ENCODE measurements at regions not wholly inside any gene's neighbourhood (a gene's known extent, or its start where the extent isn't known, plus 50 kb on each side); places are given as distances from the start of the nearest gene placed in this dataset.
"Not testable (repeated sequence)": the region's sequence is repeated elsewhere in the genome, so short reads cannot be mapped to it uniquely, and the experiment has no call there.

DNA sequence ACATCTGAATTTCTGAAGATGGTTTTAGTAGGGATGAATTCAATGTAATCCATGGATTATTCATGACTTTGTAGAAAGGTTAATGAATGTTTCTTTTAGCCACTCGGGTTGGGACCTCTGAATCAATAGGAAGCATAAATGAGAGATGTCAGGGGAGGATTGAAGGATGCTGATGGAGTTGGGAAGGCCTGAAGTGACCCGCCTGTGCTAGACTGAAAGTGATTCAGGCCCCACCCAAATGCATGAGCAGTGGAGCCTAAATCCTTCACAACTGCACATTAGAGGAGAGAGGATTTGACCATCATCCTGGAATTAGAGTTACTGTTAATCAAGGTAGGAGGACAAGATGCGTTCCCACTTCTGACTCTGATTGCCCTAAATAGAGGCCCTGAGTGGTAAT is 162.2 kb upstream of the PTPN20 start:
- TF ChIP-seq, protein P1, sequence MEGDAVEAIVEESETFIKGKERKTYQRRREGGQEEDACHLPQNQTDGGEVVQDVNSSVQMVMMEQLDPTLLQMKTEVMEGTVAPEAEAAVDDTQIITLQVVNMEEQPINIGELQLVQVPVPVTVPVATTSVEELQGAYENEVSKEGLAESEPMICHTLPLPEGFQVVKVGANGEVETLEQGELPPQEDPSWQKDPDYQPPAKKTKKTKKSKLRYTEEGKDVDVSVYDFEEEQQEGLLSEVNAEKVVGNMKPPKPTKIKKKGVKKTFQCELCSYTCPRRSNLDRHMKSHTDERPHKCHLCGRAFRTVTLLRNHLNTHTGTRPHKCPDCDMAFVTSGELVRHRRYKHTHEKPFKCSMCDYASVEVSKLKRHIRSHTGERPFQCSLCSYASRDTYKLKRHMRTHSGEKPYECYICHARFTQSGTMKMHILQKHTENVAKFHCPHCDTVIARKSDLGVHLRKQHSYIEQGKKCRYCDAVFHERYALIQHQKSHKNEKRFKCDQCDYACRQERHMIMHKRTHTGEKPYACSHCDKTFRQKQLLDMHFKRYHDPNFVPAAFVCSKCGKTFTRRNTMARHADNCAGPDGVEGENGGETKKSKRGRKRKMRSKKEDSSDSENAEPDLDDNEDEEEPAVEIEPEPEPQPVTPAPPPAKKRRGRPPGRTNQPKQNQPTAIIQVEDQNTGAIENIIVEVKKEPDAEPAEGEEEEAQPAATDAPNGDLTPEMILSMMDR (IDR thresholded peaks at IDR 0.05) = not testable (repeated sequence)
- TF ChIP-seq EP300 (IDR thresholded peaks at IDR 0.05) = not testable (repeated sequence)
